SK-N-SH treated with all-trans-retinoic acid at 6 μM for 48 hours (cell line): ENCODE measurements at regions not wholly inside any gene's neighbourhood (a gene's known extent, or its start where the extent isn't known, plus 50 kb on each side); places are given as distances from the start of the nearest gene placed in this dataset.

Experiments used
- CREB5 ChIP-seq: fragments of 250-450 bp; sonication (Bioruptor Pico); IDR thresholded peaks from 2 replicates; pipeline ENCODE4 v1.5.1; 2020; ENCODE audit warnings: low read depth, mild to moderate bottlenecking, moderate library complexity
- CSDC2 ChIP-seq: fragments of 250-450 bp; sonication (Bioruptor Pico); IDR thresholded peaks from 2 replicates; pipeline ENCODE4 v1.5.0; 2020; ENCODE audit warnings: mild to moderate bottlenecking, moderate library complexity
- GLIS3 ChIP-seq: fragments of 250-450 bp; sonication (Bioruptor Pico); IDR thresholded peaks from 2 replicates; pipeline ENCODE4 v1.5.0; 2020; ENCODE audit warnings: mild to moderate bottlenecking, moderate library complexity
- ISL1 ChIP-seq: fragments of 250-450 bp; sonication (Bioruptor Pico); IDR thresholded peaks from 2 replicates; pipeline ENCODE4 v2.1.2; 2022; ENCODE audit warnings: mild to moderate bottlenecking, moderate library complexity
- PATZ1 ChIP-seq: fragments of 250-450 bp; sonication (Bioruptor Pico); IDR thresholded peaks from 2 replicates; pipeline ENCODE4 v1.8.0; 2020; ENCODE audit warnings: mild to moderate bottlenecking, moderate library complexity, borderline replicate concordance
- POU6F1 ChIP-seq: fragments of 250-450 bp; sonication (Bioruptor Pico); IDR thresholded peaks from 2 replicates; pipeline ENCODE4 v1.8.0; 2021; ENCODE audit warnings: low read depth, mild to moderate bottlenecking, moderate library complexity, borderline replicate concordance
- SNAI2 ChIP-seq: fragments of 250-450 bp; sonication (Bioruptor Pico); IDR thresholded peaks from 2 replicates; pipeline ENCODE4 v1.5.0; 2020; ENCODE audit warnings: mild to moderate bottlenecking, moderate library complexity
- TCF4 ChIP-seq: fragments of 250-450 bp; sonication (Bioruptor Pico); IDR thresholded peaks from 2 replicates; pipeline ENCODE4 v1.8.0; 2021; ENCODE audit warnings: mild to moderate bottlenecking, moderate library complexity, borderline replicate concordance
- TOX ChIP-seq: fragments of 250-450 bp; sonication (Bioruptor Pico); IDR thresholded peaks from 2 replicates; pipeline ENCODE4 v1.8.0; 2021; ENCODE audit warnings: mild to moderate bottlenecking, moderate library complexity, borderline replicate concordance
- ZFP30 ChIP-seq: fragments of 450-650 bp; formaldehyde crosslinking; IDR thresholded peaks from 2 replicates; pipeline ENCODE4 v1.5.0; 2022; ENCODE audit warnings: mild to moderate bottlenecking, moderate library complexity
- ZNF70 ChIP-seq: fragments of 450-650 bp; formaldehyde crosslinking; IDR thresholded peaks from 2 replicates; pipeline ENCODE4 v1.5.0; 2020; ENCODE audit warnings: mild to moderate bottlenecking, moderate library complexity
- ZNF8 ChIP-seq: fragments of 450-650 bp; formaldehyde crosslinking; IDR thresholded peaks from 2 replicates; pipeline ENCODE4 v1.5.0; 2020; ENCODE audit warnings: mild to moderate bottlenecking, moderate library complexity

- no peak for TF ChIP-seq PATZ1 (CRISPR knock-in tag)
- no peak for TF ChIP-seq ISL1 (CRISPR knock-in tag)
- TF ChIP-seq ZFP30 = no peak
- no peak for TF ChIP-seq CSDC2 (CRISPR knock-in tag)
- TF ChIP-seq ZNF8 = no peak
- TF ChIP-seq ZNF70 (CRISPR knock-in tag) = no peak
- no peak for TF ChIP-seq GLIS3 (CRISPR knock-in tag)
- TF ChIP-seq POU6F1 (CRISPR knock-in tag) = no peak
- no peak for TF ChIP-seq TOX
- TF ChIP-seq CREB5 (CRISPR knock-in tag) = no peak
- no peak for TF ChIP-seq SNAI2 (CRISPR knock-in tag)
- no peak for TF ChIP-seq TCF4 (CRISPR knock-in tag)
These were observed 163.4 kb upstream of the GADL1 start for GRCh38 chr3:31057891-31058290.
